ENCODE measurements at regions not wholly inside any gene's neighbourhood (a gene's known extent, or its start where the extent isn't known, plus 50 kb on each side); places are given as distances from the start of the nearest gene placed in this dataset.

DNA sequence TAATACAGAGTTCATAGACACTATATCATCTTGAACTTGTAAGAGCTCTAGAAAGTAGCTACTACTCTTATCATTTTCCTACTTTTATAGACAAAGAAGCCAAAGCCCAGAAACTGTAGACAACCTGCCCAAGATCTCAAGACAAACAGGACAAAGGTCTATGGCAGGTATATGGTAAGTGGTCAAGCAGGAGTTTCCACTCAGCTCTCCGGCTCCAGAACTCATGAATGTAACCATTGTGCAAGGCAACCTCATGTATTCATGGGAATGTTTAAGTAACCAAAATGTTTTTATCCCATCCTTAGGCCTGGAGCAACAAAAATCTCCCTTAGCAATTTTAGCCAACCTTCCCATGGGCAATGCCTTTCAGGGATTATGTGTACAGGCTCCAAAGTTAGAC, 163.4 kb upstream of the PUM3 start:
- TF ChIP-seq, protein P1, sequence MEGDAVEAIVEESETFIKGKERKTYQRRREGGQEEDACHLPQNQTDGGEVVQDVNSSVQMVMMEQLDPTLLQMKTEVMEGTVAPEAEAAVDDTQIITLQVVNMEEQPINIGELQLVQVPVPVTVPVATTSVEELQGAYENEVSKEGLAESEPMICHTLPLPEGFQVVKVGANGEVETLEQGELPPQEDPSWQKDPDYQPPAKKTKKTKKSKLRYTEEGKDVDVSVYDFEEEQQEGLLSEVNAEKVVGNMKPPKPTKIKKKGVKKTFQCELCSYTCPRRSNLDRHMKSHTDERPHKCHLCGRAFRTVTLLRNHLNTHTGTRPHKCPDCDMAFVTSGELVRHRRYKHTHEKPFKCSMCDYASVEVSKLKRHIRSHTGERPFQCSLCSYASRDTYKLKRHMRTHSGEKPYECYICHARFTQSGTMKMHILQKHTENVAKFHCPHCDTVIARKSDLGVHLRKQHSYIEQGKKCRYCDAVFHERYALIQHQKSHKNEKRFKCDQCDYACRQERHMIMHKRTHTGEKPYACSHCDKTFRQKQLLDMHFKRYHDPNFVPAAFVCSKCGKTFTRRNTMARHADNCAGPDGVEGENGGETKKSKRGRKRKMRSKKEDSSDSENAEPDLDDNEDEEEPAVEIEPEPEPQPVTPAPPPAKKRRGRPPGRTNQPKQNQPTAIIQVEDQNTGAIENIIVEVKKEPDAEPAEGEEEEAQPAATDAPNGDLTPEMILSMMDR (IDR thresholded peaks at IDR 0.05; ENCODE audit: poor library complexity): no peak
- TF ChIP-seq EZH2phosphoT487 (IDR thresholded peaks at IDR 0.05; ENCODE audit: low read depth, severe bottlenecking, unreplicated experiment): no peak
- no peak for TF ChIP-seq EZH2 (IDR thresholded peaks at IDR 0.05; ENCODE audit: borderline replicate concordance)
